ENCODE measurements at regions not wholly inside any gene's neighbourhood (a gene's known extent, or its start where the extent isn't known, plus 50 kb on each side); places are given as distances from the start of the nearest gene placed in this dataset.
"Not testable (repeated sequence)": the region's sequence is repeated elsewhere in the genome, so short reads cannot be mapped to it uniquely, and the experiment has no call there.

DNA sequence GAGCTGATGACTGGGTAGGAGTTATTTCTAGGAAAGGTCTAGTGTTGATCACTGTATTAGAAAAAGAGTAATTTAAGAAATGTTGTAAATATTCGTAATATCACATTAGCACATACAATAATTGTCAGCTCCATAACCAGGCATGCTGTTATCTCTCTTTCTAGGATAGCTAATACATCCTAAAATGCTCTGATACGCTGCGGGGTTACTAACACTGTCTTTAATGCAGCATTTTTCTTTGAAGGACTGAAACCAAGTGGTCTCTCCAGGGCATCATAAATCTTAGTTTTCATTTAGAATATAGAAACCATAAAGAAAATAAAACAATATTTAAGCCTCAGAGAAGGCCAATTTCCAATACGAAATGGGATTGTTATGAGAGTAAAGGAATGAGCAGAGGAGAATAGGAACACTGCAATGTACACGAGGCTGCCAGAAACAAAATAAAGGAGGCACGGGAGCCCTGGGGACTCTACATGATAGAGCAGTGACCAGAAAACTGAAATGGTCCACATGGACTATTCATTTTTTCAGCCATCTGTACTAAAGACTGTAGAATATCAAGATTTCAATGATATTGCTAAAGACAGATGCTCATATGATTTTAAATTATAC, 1606.7 kb upstream of the AGA start:
- no peak for DNase-seq

DNA sequence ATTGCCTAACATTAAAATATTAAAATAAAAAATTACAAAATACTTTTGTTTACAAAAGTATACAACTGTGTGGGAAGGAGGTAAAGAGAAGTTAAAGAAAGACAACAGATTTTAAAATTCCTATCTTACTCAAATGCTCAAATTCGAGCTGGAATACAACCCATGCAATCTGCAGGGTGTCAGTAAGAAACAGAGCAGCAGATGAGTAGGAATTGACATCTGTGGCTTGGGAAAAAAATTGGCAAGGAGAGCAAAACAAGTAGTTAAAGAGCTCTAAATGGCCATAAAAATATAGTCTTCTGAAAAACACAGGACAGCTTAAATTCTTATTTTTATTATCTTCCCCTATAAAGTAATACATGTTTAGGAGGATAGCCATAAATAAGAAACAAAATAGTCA, 1609.0 kb upstream of the AGA start:
- DNase-seq, result no peak

DNA sequence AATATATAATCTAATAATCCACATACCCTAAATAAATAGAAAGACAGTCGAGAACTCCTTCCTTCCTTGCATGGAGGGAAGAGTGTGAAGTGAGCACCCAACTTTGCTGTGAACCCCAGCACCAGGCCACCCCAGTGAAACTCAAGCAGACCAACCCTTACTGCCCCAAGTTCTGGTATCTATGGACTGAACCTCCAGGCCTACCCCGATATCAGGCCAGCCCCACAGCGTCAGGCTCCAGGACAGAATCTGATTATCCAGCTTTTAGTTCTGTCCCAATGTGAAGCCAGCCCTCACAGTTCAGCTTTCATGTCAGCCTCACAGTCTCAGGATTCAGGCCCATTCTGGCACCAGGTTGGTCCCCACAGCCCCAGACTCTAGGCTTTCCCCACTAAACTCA, 1617.2 kb upstream of the AGA start:
- no peak for DNase-seq

DNA sequence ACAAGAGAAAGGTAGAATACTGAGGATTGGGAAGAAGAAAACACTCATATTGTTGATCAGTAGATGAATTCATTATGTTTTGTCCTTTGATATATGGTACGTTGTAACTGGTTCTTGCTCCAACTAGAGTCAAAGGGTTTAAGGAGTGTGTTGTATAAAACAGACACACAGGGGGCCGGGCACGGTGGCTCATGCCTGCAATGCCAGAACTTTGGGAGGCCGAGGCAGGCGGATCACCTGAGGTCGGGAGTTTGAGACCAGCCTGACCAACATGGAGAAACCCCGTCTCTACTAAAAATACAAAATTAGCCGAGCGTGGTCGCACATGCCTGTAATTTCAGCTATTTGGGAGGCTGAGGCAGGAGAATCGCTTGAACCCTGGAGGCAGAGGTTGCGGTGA, 1624.0 kb upstream of the AGA start:
- not testable (repeated sequence) for DNase-seq

DNA sequence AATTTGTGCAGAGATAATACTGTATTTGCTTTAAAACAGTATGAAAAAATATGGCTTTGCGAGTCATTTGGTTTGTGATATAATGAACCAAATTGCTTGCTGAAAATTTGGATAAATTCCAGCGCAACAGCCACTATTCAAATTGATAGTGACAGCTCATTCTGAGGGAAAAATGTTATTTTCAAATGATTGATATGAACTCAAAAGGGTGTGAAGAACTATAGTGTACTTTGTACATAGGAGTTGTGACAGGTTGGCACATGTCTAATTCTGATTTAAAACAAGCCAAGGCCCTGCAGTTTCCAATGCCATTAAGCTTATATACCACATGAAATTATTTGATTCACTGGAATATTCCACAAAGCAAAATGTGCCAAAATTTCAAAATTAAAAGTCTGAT, 1628.9 kb upstream of the AGA start:
- DNase-seq, result no peak

DNA sequence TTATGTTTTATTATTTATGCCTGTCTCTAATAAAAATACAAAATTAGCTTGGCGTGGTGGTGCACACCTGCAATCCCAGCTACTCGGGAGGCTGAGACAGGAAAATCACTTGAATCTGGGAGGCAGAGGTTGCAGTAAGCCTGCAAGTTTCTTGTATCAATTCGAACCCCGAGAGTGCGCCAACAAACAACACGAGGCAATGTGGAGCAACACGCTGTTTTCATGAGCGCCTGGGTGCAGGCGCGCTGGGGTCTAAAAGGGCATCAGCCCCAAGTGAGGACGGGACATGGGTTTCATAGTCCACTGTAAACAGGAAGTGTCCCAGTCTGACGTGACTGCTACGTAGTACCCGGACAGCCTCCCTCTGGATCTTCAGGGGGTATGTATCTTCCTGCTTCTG, 1634.6 kb upstream of the AGA start:
- DNase-seq, result no peak

DNA sequence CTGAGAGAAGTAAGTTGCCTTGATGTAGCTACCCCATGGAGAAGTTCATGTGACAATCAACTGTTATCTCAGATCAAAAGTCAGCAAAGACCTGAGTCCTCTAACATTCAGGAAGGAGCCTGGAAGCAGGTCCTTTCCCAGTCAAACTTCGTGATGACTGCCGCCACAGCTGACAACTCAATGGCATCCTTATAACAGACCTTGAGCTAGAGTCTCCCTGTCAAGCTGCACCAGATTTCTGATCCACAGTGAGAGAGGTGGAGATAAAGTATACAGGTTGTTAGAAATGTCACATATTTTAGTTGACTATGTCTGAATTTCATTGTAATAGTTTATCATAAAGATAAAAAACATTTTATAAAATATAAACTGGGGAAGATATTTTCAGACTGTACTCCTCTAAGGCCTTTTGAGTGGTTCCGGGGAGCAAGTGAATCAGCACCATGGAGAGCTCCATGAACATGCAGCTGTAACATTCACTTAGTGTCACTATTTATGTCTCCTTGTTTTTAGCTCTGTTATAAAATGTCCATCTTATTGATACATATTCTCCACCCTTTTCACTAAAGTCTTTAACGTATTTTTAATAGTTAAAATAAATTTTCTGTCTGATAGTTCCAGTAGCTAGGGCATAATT, 1653.5 kb upstream of the AGA start:
- no peak for DNase-seq

DNA sequence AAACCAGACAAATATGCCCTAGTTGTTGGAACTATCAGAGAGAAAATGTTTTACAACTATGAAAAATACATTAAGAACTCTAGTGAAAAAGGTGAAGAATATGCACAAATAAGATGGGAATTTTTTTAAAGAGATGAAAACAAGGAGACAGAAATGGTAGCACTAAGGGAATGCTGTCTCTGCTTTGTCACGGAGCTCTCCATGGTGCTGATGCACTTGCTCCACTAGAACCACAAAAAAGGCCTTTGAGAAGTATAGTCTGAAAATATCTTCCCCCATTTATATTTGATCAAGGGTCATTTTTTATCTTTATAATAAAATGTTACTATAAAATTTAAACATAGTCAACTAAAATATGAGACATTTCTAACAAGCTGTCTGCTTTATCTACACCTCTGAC, 1655.5 kb upstream of the AGA start:
- no peak for DNase-seq

DNA sequence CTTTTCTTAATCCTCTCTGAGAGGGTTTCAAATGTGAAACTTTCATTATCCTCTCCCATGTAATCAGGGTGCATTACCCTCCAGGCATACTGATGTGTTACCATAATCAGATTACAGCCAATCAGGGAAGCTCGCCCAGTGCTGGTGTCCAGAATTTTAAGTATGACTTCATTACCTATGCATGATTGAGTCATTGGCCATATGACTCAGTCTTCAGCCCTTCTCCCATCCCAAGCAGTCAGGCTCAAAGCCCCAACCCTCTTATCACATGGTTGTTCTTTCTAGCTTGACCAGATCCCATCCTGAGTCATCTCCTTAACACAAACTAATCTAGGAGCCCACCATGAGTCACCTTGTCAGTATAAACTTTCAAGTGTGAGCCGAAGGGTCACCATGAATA, 1668.1 kb upstream of the AGA start:
- no peak for DNase-seq

DNA sequence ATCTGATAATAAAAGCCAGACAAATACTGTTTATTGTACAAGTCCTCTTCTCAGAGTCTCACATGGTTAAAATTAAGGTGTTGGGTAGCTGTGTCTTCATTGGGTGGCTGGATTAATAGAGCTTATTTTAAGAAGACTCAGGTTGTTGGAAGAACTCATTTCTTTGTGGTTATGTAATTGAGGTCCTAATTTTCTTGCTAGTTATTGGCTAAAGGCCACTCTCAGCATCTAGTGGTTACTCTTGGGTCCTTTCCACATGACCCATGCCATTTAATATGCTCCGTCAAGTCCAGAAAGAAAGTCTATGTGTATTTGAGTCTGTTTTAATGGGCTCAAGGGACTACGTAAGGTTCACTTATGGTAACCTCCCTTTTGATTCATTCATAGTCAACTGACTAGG, 1668.6 kb upstream of the AGA start:
- DNase-seq, result no peak

DNA sequence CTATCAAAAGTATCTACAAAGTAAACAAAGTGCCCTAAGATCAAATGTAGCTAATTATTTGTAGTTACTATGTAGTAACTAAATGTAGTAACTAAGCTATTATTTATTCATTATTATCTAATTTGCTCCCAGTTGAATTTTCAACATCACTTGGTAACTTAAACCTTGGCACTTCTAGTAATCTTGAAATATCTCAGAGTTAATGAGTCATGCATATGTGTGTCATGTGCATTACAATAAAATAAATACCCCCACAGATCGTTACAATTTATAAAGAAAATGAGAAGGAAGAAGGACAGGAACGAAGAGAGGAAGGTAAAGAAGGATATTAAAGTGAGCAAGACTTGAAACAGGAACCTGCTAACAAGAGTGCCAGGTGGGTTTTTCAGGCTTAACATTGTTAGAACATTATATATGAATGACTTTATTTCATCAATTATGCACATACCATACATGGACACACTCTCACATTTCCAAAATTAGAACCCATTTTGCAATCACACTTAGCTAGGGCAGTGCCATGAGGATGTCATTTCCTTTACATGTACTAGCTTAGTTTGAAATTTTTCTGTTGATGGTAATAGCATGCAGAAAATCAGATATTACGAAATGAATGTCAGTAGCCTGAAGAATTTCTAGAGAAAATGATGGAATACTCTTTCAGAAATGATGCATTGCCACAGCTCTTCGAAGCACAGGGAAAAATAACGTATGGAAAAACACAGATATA, 1670.4 kb upstream of the AGA start:
- no peak for DNase-seq

DNA sequence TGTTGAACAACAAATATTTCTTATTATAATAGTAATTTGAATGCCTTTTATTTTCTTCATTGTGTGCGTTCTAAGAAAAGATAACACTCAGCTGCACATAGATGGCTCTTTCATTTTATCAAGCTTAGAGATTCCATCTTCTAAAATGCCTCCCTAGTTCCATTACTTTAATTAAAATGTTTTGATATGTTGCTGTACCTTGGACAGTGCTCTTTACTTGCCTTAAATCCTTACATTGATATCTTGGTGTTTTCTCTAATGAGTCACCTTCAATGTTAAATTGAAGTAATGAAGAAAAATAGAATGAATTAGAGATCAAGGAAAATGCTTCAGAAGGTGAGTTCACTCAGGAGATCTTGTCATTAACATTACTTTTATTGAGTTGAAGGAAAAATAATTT, 1672.4 kb upstream of the AGA start:
- no peak for DNase-seq

DNA sequence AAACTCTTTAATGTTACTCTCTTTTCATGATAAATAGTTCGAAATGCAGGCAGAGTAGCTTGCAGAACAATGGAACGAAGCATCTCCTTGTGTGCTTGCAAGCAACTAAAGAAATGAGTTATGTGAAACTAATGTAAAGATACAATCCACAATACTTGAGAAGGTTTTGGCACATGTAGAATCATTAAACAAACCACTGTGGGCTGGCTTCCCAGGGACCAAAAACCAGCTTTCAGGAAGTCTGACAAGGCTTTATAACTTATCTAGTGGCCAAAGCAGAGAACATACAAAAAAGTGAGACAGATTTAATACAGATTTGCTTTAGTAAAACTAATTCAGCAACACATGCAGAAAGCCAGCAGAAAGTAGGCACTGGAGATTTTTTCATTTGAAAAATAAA, 1673.8 kb upstream of the AGA start:
- no peak for DNase-seq

DNA sequence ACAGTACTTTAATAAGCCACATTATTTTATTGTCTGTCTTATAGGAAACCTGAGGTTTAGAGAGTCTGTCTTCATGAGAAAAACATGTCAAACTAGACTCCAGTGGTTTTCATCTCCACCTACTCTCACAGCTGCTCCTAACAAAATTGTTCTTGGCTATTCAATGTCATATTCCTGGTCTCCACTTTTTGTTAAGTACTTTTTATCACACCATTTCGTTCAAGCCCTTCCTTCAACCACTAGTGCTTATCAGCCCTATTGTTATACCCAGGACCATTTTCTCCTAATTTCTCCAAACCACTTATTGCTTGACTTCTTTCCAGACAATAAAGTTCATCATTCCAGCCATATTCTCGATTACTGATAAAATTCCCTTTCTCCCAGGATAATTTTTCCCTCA, 1674.3 kb upstream of the AGA start:
- DNase-seq, result no peak

DNA sequence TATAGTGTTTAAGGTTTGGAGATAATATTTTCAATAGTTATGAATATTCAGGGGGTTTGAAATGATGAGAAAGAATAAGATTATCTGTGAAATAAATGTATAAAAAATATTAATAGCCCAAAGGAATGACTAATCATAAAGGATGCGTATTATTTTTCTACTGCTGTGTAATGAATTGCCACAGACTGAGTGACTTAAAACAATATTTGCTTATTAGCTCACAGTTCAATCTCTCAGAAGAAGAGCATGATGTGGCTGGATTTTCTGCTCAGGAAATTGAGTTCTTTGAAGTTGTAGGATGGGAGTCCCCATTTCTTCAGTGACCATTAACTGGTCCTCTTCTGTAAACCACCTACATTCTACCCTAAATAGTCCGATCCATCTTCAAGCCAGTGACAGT, 1680.8 kb upstream of the AGA start:
- DNase-seq, result no peak

DNA sequence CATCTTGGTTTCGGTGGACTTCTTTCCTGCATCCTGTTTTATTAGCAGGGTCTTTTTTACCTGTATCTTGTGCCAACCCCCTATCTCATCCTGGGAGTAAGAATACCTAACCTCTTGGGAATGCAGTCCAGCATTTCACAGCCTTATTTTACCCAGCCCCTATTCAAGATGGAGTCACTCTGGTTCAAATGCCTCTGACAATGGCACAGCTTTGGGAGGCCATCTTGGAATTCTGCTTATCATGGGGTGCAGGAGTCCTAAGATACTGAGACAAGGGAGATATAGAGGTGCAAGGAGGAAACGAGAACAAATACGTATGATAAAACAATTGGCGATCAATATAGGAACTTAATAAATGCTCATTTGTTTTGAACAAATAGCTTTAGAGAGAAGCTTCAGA, 1682.2 kb upstream of the AGA start:
- DNase-seq, result no peak

DNA sequence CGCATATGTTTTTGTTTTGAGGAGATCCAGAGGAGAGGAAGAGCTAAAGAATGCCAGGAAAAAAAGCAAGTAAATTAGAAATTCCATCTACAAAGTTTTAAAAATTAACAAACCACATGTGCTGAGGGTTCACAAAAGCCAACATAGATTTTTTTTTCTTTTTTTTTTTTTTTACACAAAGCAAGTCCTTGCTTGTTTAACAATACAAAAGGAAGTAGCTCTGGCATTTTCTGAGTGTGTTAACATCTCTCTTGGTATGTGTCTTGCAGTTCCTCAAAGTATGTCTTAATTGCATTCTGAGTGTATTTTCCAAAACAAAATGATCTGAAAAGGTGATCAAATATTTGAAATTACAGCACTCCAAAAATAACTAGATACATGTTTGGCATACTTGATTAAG, 1682.7 kb upstream of the AGA start:
- DNase-seq, result no peak

DNA sequence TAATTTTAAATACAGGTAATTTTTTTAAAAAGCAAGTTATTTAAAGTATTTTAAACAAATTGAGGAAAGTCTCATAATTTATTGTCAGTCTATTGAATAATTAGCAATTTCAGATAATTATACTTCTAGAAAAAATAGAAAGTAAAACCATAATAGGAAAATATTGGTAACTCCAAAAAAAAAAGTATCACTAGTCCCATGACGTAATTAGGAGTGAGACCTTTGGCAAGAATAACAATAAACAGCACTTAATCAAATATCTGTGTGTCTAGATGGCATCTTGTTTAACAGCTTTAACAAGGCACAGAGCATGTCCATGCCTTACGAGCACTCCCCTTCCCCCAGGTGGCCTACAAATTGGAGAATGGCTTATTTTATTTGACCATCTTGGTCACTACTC, 1683.6 kb upstream of the AGA start:
- no peak for DNase-seq

DNA sequence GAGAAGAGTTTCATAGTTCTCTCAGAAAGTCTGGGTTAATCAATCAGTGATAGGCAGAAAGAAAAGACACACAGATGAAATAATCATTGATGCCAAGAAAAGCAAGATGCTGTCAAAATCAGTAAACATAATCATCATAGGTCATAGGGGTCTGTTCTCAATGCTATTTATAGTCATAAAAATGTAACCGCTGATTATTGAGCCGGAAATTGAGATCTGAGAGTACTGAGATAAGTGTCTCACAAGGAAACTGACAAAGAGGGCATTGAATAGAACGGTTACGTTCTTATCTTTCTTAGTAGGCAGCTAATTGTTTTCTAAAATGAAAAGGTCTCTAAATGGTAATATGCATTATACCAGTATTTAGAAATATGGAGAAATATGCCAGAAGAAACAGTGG, 1686.1 kb upstream of the AGA start:
- DNase-seq, result no peak

DNA sequence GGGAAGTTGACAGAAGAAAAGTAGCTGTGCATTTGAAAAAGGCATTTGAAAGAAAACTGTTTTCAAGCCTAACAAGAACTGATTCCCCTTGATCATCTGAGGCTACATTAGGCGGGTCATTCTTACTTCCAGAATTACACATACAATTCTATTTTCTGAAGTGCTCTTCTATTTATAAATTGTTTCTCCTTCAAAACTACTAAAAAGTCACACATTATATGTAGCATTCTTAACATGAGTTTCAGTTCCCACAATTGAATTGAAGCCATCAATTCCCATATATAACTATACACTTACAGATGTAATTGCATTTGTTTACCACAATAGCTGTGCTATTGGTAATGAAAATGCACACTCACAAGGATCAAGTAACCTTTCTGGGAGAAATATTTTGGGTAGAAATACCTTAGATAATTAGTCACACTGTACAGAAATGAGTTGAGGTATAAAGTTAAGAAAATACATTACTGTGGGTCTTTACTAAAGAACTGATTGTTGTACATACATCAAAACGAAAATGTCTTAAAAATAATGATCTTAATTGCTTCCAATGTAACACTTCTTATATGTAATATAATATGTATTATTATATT, 1688.0 kb upstream of the AGA start:
- no peak for DNase-seq

DNA sequence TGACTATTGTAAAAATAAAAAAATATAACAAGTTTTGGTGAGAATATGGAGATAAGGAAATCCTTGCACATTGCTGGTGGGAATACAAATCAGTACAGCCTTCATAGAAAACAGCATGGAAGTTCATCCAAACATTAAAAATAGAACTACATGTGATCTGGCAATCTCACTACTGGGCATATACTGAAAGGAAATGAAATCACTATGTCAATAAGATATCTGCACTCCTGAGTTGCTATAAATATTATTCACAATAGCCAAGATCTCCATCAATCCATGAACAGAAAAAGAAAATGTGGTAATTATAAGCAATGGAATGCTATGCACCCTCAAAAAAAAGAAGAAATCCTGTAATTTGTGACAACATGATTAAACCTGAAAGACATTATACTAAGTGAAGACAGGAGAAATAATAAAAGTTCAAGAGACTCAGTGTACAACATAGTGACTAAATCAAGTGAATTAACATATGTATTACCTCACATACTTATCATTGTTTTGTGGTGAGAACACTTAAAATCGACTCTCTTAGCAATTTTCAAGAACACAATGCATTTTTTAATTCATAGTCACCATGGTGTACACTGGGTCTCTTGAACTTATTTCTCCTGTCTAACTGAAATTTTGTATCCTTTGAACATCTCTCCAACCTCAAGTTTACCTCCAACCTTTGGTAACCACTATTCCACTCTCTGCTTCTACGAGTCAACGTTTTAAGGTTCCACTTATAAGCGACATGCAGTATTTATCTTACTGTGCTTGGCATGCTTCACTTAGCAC, 1703.7 kb upstream of the AGA start:
- no peak for DNase-seq

DNA sequence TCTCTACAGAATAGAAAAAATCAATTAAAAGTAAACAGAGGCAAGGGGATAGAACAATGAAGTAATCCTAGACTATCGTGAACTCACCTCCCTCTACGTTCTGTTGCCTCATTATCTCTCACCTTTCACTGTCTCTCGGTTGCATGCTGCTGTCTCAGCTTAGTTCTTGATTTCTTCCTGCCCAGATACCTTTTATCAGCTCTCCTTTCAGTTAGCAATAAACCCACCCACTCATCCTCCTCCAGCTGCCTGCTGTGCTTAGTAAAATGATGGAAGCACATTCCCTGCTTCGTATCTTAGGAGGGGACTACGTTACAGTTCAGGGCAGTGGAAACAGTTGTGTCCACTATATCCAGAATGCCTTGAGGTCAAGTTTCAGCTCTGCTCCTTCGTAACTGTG, 1709.5 kb upstream of the AGA start:
- DNase-seq, result no peak

DNA sequence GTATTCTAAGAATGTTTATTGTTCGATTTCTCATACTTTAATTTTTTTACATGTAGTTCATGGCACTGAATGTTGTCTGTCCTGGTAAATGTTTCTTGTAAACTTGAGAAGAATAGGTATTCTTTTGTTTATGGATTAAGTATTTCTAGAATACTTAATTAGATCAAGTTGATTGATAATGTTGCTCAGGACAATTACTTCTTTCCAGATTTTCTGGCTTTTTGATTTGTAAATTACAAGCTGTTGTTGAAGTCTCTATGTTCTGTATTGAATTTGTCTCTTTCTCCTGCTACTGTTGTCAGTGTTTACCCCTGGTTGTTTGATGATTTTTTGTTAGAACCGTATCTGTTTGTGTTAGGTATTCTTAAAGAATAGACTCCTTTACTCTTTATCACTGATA, 1720.9 kb upstream of the AGA start:
- DNase-seq, result no peak

Measured in CD4-positive, alpha-beta T cell treated with Interleukin-4 for 1 hour (primary cell).